Activated CD4-positive, alpha-beta T cell treated with anti-CD3 and anti-CD28 coated beads for 48 hours (primary cell): ENCODE measurements at regions not wholly inside any gene's neighbourhood (a gene's known extent, or its start where the extent isn't known, plus 50 kb on each side); places are given as distances from the start of the nearest gene placed in this dataset.
A peak's percentile ranks its signal among the peaks of the same experiment; 100 is the strongest.
"Not testable (repeated sequence)": the region's sequence is repeated elsewhere in the genome, so short reads cannot be mapped to it uniquely, and the experiment has no call there.

Source experiments
- DNase-seq: peaks from one replicate; pipeline ENCODE4 v3.0.0-alpha.2; 2020

- no peak for DNase-seq
These were observed 263.2 kb upstream of the EDA2R start for GRCh38 chrX:66902081-66902480.

GRCh38 chrX:66900886-66901285, 262.0 kb upstream of the EDA2R start:
- DNase-seq, result no peak

GRCh38 chrX:66892004-66892403, 253.1 kb upstream of the EDA2R start:
- DNase-seq, result no peak

- no peak for DNase-seq
These were observed 250.5 kb upstream of the EDA2R start for GRCh38 chrX:66889418-66889817.

DNA sequence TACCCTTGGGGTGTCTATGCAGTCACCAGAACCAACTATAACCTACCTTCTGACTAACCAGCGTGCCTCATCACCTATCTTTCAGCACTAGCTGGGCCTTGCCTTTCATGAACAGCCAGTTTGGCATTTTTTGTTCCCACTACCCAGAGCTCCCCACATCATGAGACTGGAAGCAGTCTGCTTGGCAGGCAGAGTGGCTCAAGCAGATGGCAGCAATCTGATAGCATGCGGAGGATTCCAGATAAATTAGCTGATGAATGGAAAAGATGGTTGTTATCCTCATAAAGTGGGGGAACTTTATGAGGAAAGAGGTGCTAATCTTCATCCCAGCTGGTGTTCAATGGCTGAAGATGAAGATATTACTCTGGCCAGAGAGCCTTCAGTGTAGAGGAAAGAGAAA, 243.2 kb upstream of the EDA2R start:
- no peak for DNase-seq

GRCh38 chrX:66876776-66877175, 237.9 kb upstream of the EDA2R start:
- DNase-seq, result no peak

DNA sequence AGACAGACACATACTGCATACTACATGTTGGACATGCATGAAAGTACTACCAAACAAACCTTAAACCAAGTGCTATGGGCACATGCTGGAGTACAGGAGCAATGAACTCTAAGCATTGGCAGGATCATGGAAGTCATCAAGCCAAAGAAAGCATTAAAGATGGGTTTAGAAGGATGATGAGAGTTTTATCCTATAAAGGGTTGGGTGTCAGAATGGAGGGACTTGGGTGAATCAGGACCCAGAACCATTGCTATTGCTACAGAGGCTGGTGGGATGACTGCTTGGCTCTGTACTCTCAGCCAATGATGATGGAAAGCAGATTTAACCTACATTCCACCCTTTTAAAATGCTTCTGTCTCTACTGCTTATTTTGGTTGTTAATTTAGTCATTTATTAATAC, 233.9 kb upstream of the EDA2R start:
- no peak for DNase-seq

- no peak for DNase-seq
These were observed 224.8 kb upstream of the EDA2R start for GRCh38 chrX:66863721-66864120.

- DNase-seq, result peak; percentile 1
These were observed 194.5 kb upstream of the EDA2R start for GRCh38 chrX:66833426-66833825.

DNA sequence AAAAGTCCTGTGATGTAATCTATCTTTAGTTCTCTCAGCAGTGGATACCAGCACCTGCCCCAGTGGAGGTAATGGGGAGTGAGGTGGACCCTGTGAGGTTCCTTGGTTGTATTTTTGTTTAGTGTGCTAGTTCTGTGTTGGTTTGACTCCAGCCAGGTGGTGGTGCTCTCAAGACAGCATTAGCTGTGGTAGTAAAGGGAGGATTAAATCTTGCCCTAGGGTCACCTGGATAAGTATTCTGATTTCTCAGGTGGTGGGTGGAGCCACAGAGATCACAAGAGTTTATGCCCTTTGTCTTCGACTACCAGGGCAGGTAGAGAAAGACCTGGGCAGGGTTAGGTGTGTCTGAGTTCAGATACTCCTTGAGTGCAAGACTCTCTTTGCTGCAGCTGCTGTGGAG, 176.3 kb upstream of the EDA2R start:
- DNase-seq, result no peak

- DNase-seq, result not testable (repeated sequence)
These were observed 155.6 kb upstream of the EDA2R start for GRCh38 chrX:66794514-66794913.

DNA sequence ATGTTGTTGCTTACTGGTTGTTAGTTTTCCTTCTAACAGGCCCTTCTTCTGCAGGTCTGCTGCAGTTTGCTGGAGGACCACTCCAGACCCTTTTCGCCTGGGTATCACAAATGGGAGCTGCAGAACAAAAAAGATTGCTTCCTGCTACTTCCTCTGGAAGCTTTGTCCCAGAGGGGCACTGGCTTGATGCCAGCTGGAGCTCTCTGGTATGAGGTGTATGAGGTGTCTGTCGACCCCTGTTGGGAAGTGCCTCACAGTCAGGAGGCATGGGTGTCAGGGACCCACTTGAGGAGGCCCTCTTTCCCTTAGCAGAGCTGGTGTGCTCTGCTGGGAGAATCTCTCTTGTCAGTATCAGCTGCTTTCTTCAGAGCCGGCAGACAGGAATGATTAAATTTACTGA, 127.4 kb upstream of the EDA2R start:
- DNase-seq, result no peak

DNA sequence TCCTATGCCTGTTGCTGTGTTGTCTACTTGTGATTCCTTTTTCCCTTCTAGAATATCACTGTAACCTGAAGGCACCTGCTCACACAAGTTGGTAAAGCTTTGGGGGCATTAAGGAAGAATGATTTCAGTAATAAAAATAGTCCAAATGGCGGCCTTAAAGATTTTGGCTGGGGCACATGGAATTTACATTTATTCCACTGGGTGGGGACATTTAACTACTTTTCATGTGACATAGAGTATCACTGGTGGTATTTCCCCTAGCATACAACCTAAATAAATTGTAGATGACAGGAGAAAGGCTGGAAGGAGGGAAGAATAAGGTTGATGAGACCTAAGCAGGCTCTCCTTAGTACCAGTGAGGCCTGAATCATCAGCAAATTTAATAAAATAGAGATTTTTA, 121.8 kb upstream of the EDA2R start:
- DNase-seq, result no peak

DNA sequence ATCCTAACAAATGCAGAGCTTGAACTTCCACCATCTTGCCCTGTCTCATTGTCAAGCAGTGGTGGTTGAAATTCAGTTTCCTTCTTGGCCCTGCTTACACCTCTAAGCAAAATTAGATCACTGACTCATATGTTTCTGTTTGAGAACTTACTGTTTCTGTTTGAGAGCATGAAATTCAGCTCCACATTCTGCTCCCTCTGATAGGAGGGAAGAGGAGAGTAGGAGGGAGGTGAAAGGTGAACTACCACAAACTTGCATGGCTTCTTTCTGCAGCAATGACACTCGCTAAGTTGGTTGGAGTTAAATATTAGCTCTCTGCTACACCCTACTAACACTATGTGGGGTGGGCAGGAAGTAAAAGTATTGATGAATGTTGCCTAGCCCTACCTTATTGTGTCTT, 117.8 kb upstream of the EDA2R start:
- no peak for DNase-seq

GRCh38 chrX:66751136-66751782, 112.4 kb upstream of the EDA2R start:
- no peak for DNase-seq

DNA sequence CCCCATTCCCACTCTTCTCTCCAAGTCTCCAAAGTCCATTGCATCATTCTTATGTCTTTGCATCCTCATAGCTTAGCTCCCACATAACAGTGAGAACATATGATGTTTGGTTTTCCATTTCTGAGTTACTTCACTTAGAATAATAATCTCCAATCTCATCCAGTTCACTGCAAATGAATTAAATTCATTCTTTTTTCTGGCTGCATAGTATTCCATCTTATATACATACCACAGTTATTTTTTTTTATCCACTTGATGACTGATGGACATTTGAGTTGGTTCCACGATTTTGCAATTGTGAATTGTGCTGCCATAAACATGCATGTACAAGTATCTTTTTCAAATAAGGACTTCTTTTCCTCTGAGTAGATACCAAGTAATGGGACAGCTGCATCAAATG, 105.6 kb upstream of the EDA2R start:
- not testable (repeated sequence) for DNase-seq

DNA sequence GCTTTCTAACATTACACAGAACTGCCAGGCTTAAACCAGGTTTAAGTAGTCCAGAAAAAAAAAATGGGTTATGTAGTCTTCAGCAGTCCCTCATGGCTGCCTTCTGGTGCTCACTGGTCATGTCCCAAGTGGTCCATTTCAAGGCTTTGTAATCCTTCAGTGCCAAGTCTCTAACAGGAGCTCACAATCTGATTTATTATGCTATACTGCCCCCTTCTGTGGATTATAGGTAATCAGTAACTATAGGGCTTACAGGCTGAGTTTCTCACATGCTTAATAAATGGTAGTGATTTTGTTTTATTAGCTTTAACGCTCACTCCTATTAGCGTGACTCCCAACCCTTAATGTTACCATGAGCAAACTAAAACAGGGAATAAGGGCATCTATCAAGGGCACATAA, 92.5 kb upstream of the EDA2R start:
- no peak for DNase-seq

GRCh38 chrX:66728818-66729271, 90.0 kb upstream of the EDA2R start:
- peak; percentile 59 for DNase-seq

GRCh38 chrX:66717926-66718325, 79.0 kb upstream of the EDA2R start:
- no peak for DNase-seq

- no peak for DNase-seq
These were observed 59.7 kb upstream of the EDA2R start for GRCh38 chrX:66698273-66699204.

DNA sequence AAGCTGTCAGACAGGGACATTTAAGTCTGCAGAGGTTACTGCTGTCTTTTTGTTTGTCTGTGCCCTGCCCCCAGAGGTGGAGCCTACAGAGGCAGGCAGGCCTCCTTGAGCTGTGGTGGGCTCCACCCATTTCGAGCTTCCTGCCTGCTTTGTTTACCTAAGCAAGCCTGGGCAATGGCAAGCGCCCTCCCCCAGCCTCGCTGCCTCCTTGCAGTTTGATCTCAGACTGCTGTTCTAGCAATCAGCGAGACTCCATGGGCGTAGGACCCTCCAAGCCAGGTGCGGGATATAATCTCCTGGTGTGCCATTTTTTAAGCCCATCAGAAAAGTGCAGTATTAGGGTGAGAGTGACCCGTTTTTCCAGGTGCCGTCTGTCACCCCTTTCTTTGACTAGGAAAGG, 53.6 kb upstream of the EDA2R start:
- not testable (repeated sequence) for DNase-seq
